ENCODE measurements at regions not wholly inside any gene's neighbourhood (a gene's known extent, or its start where the extent isn't known, plus 50 kb on each side); places are given as distances from the start of the nearest gene placed in this dataset.

GRCh38 chr2:216260629-216261028 is 111.7 kb downstream of the MARCHF4 start:
- Histone ChIP-seq H3K27me3 (replicated peaks in 1 of 7) (peaks cover 0 to 12% (median 0%) of the 10 kb centered on the region in 7 donors), H3K36me3 (no peaks in the 10 kb centered on the region), H3K27ac (no peak overlapping the region), H3K4me1 (no peaks in the 10 kb centered on the region), H3K4me3 (no peak overlapping the region), H3K9me3 (no peaks in the 10 kb centered on the region)
- TF ChIP-seq POLR2A (IDR thresholded peaks at IDR 0.05) (no peak), CTCF (IDR thresholded peaks at IDR 0.05 in 8 of 11, conservative IDR thresholded peaks at IDR 0.05 in 3 of 11) (no peak), POLR2AphosphoS5 (IDR thresholded peaks at IDR 0.05) (no peak)
- WGBS, 5 donors, result 74 to 92% (median 86%) methylated on average over 4 of the region's 4 CpGs
- DNase-seq, result no peak
- intact Hi-C loops (cut with DNase I; ENCODE audit: low total_unique reads), result no loop called here

GRCh38 chr2:216259081-216259480 is 113.2 kb downstream of the MARCHF4 start:
- no peak for TF ChIP-seq CTCF (IDR thresholded peaks at IDR 0.05 in 8 of 11, conservative IDR thresholded peaks at IDR 0.05 in 3 of 11)
- no peak for TF ChIP-seq POLR2AphosphoS5 (IDR thresholded peaks at IDR 0.05)
- no peak for TF ChIP-seq POLR2A (IDR thresholded peaks at IDR 0.05)
- Histone ChIP-seq H3K4me1 (no peaks in the 10 kb centered on the region), H3K9me3 (no peaks in the 10 kb centered on the region), H3K4me3 (no peak overlapping the region), H3K36me3 (no peaks in the 10 kb centered on the region), H3K27me3 (replicated peaks in 1 of 7) (peaks cover 0 to 12% (median 0%) of the 10 kb centered on the region in 7 donors), H3K27ac (no peak overlapping the region)
- WGBS, 5 donors, result 85 to 92% (median 87%) methylated on average over 7 to 8 of the region's 8 CpGs
- DNase-seq, result no peak
- intact Hi-C loops (cut with DNase I; ENCODE audit: low total_unique reads), result no loop called here

GRCh38 chr2:216257089-216257488 is 115.2 kb downstream of the MARCHF4 start:
- Histone ChIP-seq H3K27ac (no peak overlapping the region), H3K27me3 (replicated peaks in 1 of 7) (peaks cover 0 to 12% (median 0%) of the 10 kb centered on the region in 7 donors), H3K36me3 (no peaks in the 10 kb centered on the region), H3K4me3 (no peak overlapping the region), H3K9me3 (no peaks in the 10 kb centered on the region), H3K4me1 (no peaks in the 10 kb centered on the region)
- no peak for TF ChIP-seq POLR2A (IDR thresholded peaks at IDR 0.05)
- TF ChIP-seq POLR2AphosphoS5 (IDR thresholded peaks at IDR 0.05), result no peak
- no peak for TF ChIP-seq CTCF (IDR thresholded peaks at IDR 0.05 in 8 of 11, conservative IDR thresholded peaks at IDR 0.05 in 3 of 11)
- 68 to 79% (median 74%) methylated on average over 3 of the region's 3 CpGs for WGBS, 5 donors
- DNase-seq, result no peak
- intact Hi-C loops (cut with DNase I; ENCODE audit: low total_unique reads), result no loop called here

Data from spleen (tissue), 11 donors.